AML-193 (cell line): ENCODE measurements at regions not wholly inside any gene's neighbourhood (a gene's known extent, or its start where the extent isn't known, plus 50 kb on each side); places are given as distances from the start of the nearest gene placed in this dataset.
A peak's percentile ranks its signal among the peaks of the same experiment; 100 is the strongest.

Experiments used
- DNase-seq, 2 experiments: peaks; one replicate each; lab custom pipeline; 2025; lab: John Stamatoyannopoulos, UW

DNA sequence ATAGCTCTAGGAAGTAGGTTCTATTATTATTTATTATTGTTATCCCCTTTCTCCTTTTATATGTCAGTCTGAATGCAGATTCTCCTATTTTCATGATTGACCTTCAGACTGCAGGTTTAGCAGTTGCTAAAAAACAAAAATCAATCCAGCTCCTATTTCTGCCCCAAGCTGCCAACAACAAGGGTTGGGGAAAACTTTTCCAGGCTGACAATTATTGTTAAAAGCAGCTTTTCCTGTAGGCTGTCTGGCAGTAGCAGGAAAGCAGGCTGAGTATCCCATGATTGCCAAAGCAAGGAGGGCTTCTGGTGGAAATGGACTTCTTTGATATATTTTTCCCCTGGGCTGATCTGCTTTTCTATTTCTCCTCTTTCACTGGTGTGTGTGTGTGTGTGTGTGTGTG, 78.0 kb upstream of the CTLA4 start:
- DNase-seq: no peak

DNA sequence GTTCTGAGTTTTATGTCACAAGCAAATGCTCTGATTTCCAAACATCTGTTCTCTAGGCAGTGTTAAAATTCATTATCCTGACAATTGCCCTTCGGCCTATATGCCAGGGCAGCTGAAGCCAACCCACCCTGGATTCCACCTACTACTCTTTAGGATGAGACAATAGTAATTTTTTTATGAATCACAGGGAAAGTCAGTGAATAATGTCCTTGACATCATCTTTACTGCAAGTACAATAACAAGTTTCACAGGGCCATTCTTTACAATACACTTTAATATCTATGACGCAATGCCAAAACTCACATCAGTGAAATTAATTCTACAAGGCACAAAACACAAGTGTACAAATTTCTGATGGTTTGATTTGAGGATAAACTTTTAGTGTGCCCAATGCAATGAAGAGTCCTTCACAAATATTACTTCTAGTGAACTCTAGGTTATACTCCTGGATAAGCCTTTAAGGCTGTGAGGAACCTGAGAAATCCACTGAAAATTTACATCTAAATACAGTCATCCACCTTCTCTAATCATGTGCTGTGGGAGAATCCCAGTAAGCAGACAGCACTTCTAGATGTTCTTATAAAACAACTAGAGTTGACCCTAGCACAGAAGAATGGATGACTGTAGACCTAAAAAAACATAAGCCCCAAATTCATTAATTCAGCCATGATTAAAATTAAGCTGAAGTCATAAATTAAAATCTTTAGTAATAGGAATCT, 77.3 kb upstream of the CTLA4 start:
- no peak for DNase-seq

DNA sequence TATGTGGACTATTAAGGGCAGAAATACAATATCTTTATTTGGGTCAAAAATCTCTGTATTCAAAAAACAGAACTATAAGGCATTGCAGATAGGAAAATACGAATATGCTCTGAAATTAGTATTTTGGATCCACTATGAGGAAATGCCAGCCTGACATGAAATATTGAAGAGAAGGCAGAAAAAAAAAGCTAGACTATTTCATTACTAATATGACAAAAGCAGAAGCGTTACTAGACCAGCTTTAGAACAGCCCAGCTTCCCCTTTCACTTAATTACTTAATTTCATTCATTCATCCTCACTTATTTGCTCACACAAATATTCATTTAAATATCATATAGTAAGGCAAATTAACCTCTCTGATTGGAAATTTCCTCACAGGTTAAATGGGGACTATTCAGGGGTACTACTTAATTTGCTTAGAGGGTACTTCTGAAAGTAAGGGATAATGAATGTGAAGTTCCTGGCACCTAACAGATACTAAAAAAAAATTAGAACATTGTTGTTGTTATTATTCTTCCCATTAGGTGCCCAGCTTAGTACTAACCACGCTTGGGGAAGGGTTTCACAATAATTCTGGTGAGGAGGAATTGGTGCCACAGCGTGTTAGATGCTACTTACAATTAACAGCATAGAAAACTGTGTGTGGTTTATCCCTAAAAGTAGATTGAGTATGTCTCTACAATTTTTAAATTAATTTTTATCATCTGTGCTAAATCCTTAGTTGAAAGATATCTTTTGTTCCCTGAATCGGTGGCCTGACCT, 71.1 kb upstream of the CTLA4 start:
- DNase-seq: no peak

DNA sequence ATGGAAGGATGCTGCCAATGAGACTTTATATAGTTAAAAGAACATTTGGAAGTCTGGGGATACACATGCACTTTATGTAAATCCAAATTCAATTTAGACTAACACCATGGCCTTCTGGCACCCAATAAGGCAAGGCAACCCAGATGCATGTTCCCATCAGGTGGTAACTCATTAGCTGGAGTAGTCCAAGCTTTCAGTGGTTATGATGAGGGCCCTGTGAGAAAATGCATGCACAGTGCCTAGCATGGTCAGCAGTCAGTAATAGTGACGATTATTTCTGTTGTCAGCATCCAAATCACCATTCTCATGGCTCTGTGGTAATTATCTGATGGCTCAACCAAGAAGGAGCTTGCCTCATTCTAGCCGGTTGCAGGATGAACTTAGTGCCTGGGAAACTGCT, 70.3 kb upstream of the CTLA4 start:
- DNase-seq: no peak

DNA sequence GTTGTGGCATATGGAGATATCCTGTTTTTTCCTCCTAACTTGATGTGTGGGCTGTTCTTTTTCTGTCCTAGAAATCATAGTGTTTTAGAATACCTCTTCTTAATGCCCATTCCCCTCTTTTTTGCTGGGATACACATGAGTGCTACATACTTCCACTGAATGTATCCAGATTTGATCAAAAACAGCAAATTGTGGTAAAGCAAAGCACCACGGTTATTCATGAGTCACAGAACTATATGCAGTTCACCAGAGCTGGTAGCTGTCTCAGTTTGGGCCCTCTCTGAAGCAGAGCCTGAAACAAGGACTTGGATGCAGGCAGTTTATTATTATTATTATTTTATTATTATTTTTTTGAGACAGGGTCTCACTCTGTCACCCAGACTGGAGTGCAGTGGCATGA, 69.9 kb upstream of the CTLA4 start:
- DNase-seq: no peak

DNA sequence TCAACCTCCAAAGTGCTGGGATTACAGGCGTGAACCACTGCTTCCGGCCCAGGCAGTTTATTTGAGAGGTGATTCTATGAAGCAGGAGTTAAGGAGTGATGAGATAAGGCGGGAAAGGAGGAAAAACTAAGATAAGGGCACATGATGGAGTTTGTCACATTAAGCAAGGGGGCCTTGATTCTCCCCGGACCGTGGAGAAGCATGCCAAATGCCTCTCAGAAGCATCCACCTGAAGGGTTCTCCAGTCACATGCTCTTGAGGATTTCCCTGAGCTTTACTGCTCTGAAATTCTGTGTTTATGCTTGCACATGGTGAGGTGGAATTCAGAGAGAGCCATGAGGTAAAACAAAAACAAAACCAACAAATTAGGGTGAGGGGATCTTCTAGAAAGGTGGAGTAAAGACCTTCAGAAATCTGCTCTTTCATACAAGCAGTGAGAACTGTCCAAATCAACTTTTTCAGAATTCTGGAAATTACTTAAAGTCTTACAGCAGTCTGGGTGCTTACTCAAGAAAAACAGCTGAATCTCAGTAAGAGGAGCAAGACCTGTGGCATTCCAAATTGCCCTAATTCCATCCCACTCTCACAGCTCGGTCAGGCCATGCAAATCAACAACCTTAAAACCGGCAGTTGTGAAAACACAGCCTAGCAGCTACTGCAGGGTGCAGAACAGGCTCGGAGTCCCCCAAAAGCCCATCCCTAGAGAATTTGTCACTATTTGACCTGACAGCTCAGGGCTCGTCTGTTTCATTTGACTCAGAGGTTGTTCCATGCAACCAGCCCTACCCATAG, 69.1 kb upstream of the CTLA4 start:
- no peak for DNase-seq

DNA sequence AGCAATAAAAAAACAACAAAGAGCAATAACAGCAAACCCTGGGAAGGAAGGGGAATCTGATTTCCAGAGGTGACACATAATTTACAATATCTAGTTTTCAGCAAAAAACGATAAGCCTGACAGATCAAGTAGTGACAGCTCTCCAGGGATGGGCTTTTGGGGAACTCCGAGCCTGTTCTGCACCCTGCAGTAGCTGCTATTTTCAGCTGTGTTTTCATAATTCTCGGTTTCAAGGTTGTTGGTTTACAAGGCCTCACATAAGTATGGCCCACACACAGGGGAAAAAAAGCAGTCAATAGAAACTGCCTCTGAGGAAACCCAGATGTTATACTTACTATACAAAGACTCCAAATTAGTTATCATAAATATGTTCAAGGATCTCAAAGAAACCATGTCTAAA, 67.7 kb upstream of the CTLA4 start:
- DNase-seq: no peak

DNA sequence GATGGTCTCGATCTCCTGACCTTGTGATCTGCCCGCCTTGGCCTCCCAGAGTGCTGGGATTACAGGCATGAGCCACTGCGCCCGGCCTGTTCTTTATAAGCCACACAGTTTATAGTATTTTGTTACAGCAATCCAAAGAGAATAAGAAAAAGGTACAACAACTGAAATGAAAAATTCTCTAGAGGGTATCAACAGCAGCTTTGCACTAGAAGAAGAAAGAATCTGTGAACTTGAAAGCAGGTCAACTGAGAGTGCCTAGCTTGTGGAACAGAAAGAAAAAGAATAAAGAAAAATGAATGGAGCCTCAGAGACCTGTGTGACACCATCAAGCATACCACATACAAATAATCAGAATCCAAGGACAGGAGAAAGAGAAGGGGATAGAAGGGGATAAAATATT, 66.8 kb upstream of the CTLA4 start:
- no peak for DNase-seq

DNA sequence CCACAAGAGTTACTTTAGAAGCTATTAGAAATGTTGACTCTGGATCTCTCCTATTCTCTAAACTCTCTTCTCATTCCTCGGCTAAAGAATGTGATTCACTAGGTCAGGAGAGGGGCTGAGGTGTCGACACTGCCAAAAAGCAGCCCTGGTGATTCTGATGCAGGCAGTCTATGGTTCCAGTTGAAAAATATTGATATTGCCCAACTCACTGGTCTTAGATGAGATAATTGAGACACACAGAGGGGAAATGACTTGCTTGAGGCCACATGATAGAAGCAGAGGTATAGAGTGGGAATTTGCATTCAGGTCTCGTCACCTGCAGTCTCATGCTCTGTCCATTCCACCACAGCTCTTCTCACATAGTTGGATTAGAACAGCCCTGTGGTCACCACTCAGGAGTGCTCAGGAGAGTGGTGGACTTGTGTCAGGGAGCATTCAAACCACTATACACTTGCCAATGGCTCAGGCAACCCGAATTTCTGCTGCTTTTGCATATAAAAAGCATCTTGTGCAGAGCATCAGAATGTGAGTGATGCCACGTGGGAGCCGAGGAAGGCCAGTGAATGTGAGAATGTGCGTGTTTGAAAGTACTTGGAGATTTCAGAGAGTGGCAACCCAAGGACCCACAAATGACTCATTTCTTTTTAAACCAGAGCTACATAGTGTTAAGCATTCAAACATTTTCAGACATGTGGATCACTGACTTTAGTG, 65.1 kb upstream of the CTLA4 start:
- DNase-seq: no peak

DNA sequence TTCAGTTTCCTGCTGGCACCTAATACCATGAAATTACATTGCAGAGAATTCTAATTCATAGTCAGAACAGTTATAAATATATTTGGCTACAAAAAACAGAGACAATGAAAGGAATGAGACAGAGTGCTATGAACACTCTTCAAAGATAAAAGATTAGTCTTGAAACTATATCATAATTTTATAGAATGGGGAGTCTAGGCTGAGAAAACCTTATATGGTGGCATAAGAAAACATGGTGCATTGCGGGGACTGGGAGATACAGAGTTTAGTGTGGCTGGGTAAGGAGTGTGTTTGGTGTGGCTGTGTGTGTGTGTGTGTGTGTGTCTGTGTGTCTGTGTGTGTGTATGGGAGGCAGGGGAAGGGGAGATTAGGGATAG, 64.5 kb upstream of the CTLA4 start:
- DNase-seq: no peak

DNA sequence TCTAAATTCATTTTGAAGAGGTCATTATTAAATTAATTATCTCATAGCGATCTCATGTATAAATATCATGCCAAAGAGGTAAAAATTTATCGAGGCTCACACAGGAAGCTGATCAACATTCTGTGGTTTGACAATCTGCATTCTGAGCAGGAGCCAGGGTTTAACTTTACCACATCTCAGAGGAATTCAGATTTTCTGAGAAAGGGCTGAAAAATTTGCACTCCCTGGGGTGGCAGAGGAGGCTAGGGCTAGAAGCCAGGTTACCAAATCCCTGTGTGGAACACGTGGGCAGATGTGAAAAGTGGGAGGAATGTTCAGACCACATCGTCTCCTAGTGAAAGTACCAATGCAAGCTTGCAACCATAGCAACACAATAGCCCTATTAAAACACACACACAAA, 63.5 kb upstream of the CTLA4 start:
- DNase-seq: no peak

DNA sequence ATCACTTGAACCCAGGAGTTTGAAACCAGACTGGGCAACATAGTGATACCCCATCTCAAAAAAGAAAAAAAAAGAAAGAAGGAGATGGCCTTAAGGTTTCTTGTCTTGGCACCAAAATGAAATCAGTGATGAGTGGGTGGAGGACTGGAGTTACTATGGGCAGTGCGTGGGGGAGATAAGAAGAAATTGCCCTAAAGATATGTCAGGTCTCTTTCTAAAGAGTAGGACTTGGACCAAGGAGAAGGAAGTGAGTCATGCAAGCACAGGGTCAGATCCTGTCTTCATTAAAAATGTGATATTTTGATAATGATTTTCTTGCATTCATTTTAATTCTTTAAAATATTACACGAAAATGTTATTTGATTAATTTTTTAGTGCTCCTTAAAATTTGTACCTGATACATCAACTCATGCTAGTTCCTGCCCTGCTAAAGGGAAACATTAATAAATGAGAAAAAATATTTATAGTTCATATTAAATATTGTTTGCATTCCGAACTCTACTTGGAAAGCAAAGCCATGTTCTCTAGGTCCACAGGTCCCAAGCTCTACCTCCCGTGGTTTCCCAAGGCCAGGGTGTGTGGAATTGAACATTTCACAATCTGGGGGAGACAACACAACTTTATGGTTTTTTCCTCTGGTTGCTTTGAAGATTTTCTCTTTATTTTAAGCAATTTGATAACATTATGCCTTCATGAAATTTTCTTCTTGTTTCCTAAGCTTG, 62.6 kb upstream of the CTLA4 start:
- DNase-seq: no peak

DNA sequence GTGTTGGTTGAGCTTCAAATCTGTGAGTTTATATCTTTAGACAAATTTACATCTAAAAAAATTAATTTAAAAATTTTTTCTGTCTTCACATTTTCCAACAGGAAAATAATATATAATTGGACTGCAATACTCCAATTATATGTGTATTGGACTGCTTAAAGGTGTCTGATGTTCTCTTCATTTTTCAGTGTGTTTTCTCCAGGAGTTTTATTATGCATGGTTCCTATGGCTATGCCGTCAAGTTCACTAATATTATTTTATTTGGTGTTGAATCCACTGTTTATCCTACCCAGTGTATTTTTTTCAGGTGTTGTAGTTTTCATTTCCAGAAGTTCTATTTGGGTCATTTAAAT, 62.1 kb upstream of the CTLA4 start:
- DNase-seq: no peak

DNA sequence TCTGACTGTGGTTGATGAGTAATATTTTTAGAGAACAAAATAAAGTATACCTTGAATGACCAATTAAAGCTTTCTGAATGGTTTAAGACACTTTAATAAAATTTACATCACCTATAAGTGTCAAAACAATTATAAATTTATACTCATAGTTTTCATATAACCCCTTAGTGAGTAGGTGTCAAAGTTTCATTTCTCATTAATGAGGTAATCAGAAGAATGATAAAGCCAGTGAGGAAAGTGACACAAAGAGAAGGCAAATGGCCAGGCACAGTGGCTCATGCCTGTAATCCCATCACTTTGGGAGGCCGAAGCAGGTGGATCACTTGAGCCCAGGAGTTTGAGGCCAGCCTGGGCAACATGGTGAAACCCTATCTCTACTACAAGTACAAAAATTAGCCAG, 60.8 kb upstream of the CTLA4 start:
- DNase-seq: no peak

DNA sequence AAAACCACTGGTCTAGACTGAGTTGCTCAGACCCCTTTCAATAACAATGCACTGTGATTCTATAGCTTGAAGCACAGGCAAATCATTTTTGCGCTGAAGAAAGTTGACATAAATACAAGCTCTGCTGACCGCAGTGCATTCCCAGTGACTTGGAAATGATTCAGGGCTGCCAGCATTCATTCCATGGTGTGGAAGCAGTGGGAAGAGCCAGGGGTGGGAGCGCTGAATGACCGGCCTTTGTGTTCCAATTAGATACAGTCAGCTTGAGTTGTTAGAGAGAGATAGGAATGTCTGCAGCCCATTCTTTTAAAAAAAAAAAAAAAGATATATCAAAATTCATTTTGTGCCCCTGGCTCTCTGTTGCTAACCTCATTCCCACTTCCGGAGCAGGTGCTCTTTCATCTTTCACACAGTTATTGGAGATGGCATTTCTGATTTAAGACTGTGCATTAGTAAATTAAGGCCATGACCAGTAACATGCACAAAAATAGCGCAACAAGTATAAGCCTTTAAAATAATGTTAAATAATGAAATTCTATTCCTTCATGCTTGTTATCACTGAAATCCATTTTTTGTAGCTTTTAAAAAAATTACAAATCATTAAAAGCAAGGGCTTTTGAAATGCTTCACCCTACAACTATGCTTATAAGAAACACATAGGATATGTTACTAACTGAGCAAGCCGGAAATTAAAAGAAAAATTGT, 59.4 kb upstream of the CTLA4 start:
- DNase-seq: no peak

DNA sequence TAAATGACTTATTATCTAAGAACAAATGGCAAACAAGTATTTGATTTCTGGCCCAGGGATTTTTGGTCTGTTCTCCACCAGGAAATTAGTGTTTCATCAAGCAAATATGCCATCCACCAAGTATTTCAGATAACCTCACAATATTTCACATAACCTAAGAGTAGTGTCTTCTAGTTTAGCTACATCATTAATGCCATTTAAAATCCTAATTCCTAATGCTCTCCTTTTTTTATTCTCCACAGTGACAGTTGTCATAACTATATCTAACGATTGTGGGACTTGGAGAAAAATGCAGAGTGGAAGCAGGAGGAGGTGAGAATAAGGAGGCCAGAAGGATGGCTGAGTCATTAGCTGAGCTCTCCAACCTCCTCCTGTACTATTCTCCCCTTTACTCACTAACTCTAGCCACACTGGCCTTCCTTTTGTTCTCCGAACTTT, 58.5 kb upstream of the CTLA4 start:
- DNase-seq: no peak

DNA sequence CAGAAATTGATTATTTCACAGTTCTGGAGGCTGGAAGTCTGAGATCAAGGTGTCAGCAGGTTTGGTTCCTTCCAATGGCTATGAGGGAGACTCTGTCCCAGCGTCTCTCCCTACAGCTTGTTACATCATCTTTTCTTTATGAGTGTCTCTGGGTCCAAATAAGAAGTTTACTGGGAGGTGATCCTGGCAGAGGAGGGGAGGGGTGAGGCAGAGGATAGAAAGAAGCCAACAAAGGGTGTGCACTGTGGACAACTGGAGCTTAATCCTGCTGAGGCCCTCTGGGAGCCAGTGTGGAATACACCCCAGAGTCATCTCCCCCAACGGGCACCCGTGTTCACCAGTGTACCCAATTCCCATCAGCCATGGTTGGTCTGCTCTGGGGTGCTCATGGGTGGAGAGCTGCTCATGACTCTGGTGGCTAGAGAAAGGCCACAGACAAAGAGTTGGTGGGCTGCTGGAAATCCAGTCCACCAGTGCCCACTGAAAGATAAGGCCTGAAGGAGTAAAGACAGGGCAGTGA, 57.5 kb upstream of the CTLA4 start:
- no peak for DNase-seq

DNA sequence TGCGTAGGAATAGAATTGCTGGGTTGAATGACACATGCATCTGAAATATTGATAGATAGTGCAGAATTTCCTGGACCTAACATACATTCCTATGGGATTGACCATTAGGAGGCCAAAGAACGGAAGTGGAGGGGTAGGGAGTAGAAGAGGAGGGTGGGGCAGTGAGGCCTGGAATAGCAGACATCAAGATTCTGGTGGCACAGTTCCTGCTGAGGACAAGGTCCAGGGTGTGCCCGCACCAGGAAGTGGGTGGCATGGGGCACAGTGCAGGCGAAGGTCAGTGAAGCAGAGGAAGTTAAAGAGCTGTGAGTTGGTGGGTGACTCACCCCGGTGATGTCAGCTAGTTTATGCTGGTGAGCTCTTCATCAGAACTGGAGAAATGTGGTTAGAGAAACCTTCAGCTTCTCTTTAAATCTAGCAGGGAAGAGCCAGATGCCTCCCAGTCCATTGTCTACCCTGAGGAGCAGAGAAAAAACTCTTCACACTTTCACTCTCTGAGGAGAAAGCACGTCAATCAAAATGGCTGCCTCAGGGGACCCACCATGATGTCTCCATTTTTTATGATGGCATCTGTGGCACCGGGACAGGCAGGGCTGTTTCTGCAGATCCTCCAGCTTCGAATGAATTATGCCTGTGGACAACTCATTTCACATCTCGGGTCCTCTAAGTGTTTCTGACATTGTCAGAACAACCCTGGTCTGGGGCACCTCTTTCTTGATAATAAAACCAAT, 55.9 kb upstream of the CTLA4 start:
- DNase-seq: peak; percentile 59

DNA sequence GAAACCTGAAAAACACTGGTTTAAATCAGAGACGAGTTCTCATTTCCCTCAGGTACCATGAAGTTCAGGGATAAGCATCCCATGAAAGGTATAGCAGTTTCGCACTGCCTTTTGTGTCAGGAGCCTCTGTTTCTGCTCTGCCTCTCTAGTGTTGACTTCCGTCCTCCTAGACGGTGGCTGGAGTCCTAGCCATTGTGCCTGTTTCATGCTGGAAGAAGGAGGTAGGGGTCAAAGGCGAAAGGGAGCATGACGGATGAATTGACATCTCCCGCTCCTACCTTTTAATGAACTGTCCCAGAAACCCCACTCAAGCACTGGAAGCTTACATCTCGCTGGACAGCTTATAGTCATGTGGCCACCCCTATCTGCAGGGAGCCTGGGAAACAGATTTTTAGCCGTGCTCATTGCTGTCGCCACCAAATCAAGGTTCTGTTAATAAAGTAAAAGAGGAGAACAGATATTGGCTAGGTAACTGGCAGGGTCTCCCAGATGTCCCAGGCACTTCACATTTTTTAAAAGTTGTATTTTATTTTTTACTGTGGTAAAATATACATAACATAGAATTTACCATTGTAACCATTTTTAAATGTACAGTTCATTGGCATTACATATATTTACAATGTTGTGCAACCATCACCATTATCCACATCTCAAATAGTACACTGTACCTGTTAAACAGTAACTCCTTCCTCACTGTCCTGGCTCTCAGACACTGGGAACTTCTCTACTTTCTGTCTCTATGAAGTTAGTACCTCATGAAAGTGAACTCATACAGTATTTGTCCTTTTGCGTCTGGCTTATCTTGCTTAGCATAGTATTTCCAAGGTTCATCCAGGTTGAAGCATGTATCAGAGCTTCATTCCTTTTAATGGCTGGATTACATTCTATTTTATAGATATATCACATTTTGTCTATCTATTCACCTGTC, 55.0 kb upstream of the CTLA4 start:
- DNase-seq: no peak
